ENCODE measurements at regions not wholly inside any gene's neighbourhood (a gene's known extent, or its start where the extent isn't known, plus 50 kb on each side); places are given as distances from the start of the nearest gene placed in this dataset.

DNA sequence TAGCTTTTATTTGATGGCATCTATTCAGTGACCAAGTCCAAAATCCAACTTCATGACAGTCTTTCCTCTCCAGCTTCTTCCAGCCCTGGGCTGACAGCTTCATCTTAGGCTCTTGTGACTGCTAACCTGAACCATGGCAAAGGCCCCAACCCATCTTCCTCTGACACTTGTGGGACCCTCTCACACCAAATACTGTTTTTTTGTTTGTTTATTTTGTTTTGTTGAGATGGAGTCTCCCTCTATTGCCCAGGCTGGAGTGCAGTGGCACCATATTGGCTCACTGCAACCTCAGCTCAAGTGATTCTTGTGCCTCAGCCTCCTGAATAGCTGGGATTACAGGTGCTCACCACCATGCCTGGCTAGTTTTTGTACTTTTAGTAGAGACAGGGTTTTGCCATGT lies 265.2 kb downstream of the GATA3 start:
- TF ChIP-seq, protein P1, sequence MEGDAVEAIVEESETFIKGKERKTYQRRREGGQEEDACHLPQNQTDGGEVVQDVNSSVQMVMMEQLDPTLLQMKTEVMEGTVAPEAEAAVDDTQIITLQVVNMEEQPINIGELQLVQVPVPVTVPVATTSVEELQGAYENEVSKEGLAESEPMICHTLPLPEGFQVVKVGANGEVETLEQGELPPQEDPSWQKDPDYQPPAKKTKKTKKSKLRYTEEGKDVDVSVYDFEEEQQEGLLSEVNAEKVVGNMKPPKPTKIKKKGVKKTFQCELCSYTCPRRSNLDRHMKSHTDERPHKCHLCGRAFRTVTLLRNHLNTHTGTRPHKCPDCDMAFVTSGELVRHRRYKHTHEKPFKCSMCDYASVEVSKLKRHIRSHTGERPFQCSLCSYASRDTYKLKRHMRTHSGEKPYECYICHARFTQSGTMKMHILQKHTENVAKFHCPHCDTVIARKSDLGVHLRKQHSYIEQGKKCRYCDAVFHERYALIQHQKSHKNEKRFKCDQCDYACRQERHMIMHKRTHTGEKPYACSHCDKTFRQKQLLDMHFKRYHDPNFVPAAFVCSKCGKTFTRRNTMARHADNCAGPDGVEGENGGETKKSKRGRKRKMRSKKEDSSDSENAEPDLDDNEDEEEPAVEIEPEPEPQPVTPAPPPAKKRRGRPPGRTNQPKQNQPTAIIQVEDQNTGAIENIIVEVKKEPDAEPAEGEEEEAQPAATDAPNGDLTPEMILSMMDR (IDR thresholded peaks at IDR 0.05): no peak
- TF ChIP-seq POLR2A (IDR thresholded peaks at IDR 0.05): no peak
